CD4-positive, alpha-beta T cell (primary cell): ENCODE measurements at regions not wholly inside any gene's neighbourhood (a gene's known extent, or its start where the extent isn't known, plus 50 kb on each side); places are given as distances from the start of the nearest gene placed in this dataset.

Source experiments
- ATAC-seq: fragments of 200-7000 bp; cut with Tn5 transposase; one replicate; pipeline ENCODE4 v1.10.0; 2022; ENCODE audit warnings: mild to moderate bottlenecking; ENCODE audit not compliant: poor library complexity
- CTCF ChIA-PET: fragments of 350-600 bp; sonication (Branson Sonifier 250); formaldehyde crosslinking; loops from one replicate; lab custom pipeline; 2021; ENCODE audit warnings: antibody characterized with exemption, inconsistent platforms; lab: Charles Lee
- POLR2A ChIA-PET: fragments of 350-600 bp; sonication (Branson Sonifier 250); formaldehyde crosslinking; loops from one replicate; lab custom pipeline; 2021; ENCODE audit warnings: antibody characterized with exemption, inconsistent platforms; lab: Charles Lee
- DNase-seq, 14 experiments: peaks; one replicate each; pipeline ENCODE4 v3.0.0-alpha.2; 2013 to 2020; ENCODE audit warnings: mixed read lengths in 2 of 14
- H3K27ac ChIP-seq, 2 donors: one replicate each; pipeline versions ENCODE4 v1.5.1 to v1.7.0; 2013; ENCODE audit warnings: low read length in 2 of 2, low read depth in 1 of 2, mild to moderate bottlenecking in 1 of 2
- H3K27me3 ChIP-seq, 2 experiments: 1 replicate in 1 of 2; 2 replicates in 1 of 2; pipeline versions ENCODE4 v1.6.1 to v1.7.0; 2013; ENCODE audit warnings: low read length in 2 of 2, control low read depth in 1 of 2, mild to moderate bottlenecking in 1 of 2, moderate library complexity in 1 of 2; ENCODE audit not compliant: insufficient read depth in 2 of 2, control insufficient read depth in 1 of 2
- H3K36me3 ChIP-seq: one replicate; pipeline ENCODE4 v1.6.1; 2013; ENCODE audit warnings: low read length, control low read depth; ENCODE audit not compliant: insufficient read depth
- H3K4me1 ChIP-seq: one replicate; pipeline ENCODE4 v1.6.1; 2013; ENCODE audit warnings: low read length, control low read depth; ENCODE audit not compliant: insufficient read depth
- H3K4me3 ChIP-seq: one replicate; pipeline ENCODE4 v1.5.1; 2013; ENCODE audit warnings: mild to moderate bottlenecking, low read length, moderate library complexity
- H3K9me3 ChIP-seq, 2 experiments: 1 replicate in 1 of 2; 2 replicates in 1 of 2; pipeline versions ENCODE4 v1.6.1 to v1.7.0; 2013; ENCODE audit warnings: low read length in 2 of 2, mild to moderate bottlenecking in 2 of 2, control low read depth in 1 of 2, moderate library complexity in 1 of 2; ENCODE audit not compliant: control insufficient read depth in 1 of 2, insufficient read depth in 1 of 2
- H3K27ac Mint-ChIP-seq: one replicate; pipeline ENCODE4 v1.8.0; 2020; ENCODE audit warnings: mixed read lengths
- H3K27me3 Mint-ChIP-seq: one replicate; pipeline ENCODE4 v1.8.0; 2021; ENCODE audit warnings: mixed read lengths
- H3K36me3 Mint-ChIP-seq: one replicate; pipeline ENCODE4 v1.8.0; 2021; ENCODE audit warnings: low read depth, mixed read lengths
- H3K4me1 Mint-ChIP-seq: one replicate; pipeline ENCODE4 v1.8.0; 2021; ENCODE audit warnings: low read depth, mixed read lengths
- H3K4me3 Mint-ChIP-seq: one replicate; pipeline ENCODE4 v1.8.0; 2020; ENCODE audit warnings: mild to moderate bottlenecking, mixed read lengths
- H3K9me3 Mint-ChIP-seq: one replicate; pipeline ENCODE4 v1.8.0; 2020; ENCODE audit warnings: mixed read lengths
- CTCF ChIP-seq: fragments of 200-600 bp; IDR thresholded peaks from one replicate; pipeline ENCODE4 v1.8.0; 2022; ENCODE audit warnings: antibody characterized with exemption, mild to moderate bottlenecking
- intact Hi-C, 2 experiments: fragments of 100-400 bp; cut with DNase I in 1 of 2; cut with micrococcal nuclease in 1 of 2; formaldehyde crosslinking; loops; one replicate each; pipeline versions ENCODE4 v1.15.1 to v1.9.0; 2023 to 2025; cut with DNase I, micrococcal nuclease

- ChIA-PET CTCF (no interaction called here), POLR2A (no interaction called here)
- Histone ChIP-seq H3K27me3 (no peaks in the 10 kb centered on the region), H3K27ac (no peak overlapping the region), H3K9me3 (no peaks in the 10 kb centered on the region), H3K4me1 (peaks cover 7% of the 10 kb centered on the region), H3K4me3 (no peak overlapping the region), H3K36me3 (no peaks in the 10 kb centered on the region)
- Mint-ChIP-seq H3K36me3 (no peaks in the 10 kb centered on the region), H3K27ac (no peak overlapping the region), H3K9me3 (no peaks in the 10 kb centered on the region), H3K4me1 (peaks cover 35% of the 10 kb centered on the region), H3K4me3 (no peak overlapping the region), H3K27me3 (no peaks in the 10 kb centered on the region)
- DNase-seq (peak in 1 of 14 experiments; percentile 23), ATAC-seq (no peak)
- intact Hi-C loops, result no loop called here
- no peak for TF ChIP-seq CTCF
Observed at GRCh38 chr18:67261931-67262552, 254.5 kb downstream of the DSEL start.

- Histone ChIP-seq H3K36me3 (no peaks in the 10 kb centered on the region), H3K27ac (no peak overlapping the region), H3K4me1 (peaks cover 3% of the 10 kb centered on the region), H3K27me3 (no peaks in the 10 kb centered on the region), H3K9me3 (no peaks in the 10 kb centered on the region), H3K4me3 (no peak overlapping the region)
- Mint-ChIP-seq H3K4me1 (peaks cover 26% of the 10 kb centered on the region), H3K36me3 (no peaks in the 10 kb centered on the region), H3K27me3 (no peaks in the 10 kb centered on the region), H3K27ac (no peak overlapping the region), H3K4me3 (no peak overlapping the region), H3K9me3 (no peaks in the 10 kb centered on the region)
- CTCF ChIA-PET, result interaction anchor here (0.9 kb wide), 1 partner anchor 12 kb away, joined by 3 read pairs; no protein-coding TSS in a partner anchor
- POLR2A ChIA-PET, result no interaction called here
- no peak for TF ChIP-seq CTCF
- ATAC-seq (no peak), DNase-seq (no peak)
- intact Hi-C loops, result no loop called here
Observed at GRCh38 chr18:67260841-67261240, 255.7 kb downstream of the DSEL start.

- H3K4me1 Mint-ChIP-seq, result no peaks in the 10 kb centered on the region
- CTCF ChIA-PET, result no interaction called here
- no peaks in the 10 kb centered on the region for H3K9me3 Mint-ChIP-seq
- no peak overlapping the region for H3K27ac Mint-ChIP-seq
- TF ChIP-seq CTCF, result no peak
- Histone ChIP-seq H3K4me3 (no peak overlapping the region), H3K27me3 (no peaks in the 10 kb centered on the region), H3K36me3 (no peaks in the 10 kb centered on the region), H3K27ac (no peak overlapping the region), H3K9me3 (peaks cover 0 to 3% of the 10 kb centered on the region in 2 experiments), H3K4me1 (no peaks in the 10 kb centered on the region)
- DNase-seq (no peak), ATAC-seq (no peak)
- POLR2A ChIA-PET, result no interaction called here
- H3K36me3 Mint-ChIP-seq, result no peaks in the 10 kb centered on the region
- H3K27me3 Mint-ChIP-seq, result no peaks in the 10 kb centered on the region
- H3K4me3 Mint-ChIP-seq, result no peak overlapping the region
- intact Hi-C loops, result no loop called here
Observed at GRCh38 chr18:67250776-67251424, 265.6 kb downstream of the DSEL start.
